GM23338 (cell line): ENCODE measurements at regions not wholly inside any gene's neighbourhood (a gene's known extent, or its start where the extent isn't known, plus 50 kb on each side); places are given as distances from the start of the nearest gene placed in this dataset.

ENCODE experiments used
- ATAC-seq: fragments of 200-7000 bp; cut with Tn5 transposase; 3 replicates; pipeline ENCODE4 v1.9.1; 2020
- DNase-seq: peaks from one replicate; pipeline ENCODE4 v3.0.0-alpha.2; 2015; ENCODE audit warnings: low spot score
- H2AFZ ChIP-seq: fragments of 200-600 bp; sonication (generic); 2 replicates; pipeline ENCODE4 v1.8.0; 2016; ENCODE audit warnings: antibody characterized with exemption, mild to moderate bottlenecking, moderate library complexity
- H3F3A ChIP-seq: fragments of 200-600 bp; sonication (generic); replicated peaks from 2 replicates; pipeline ENCODE4 v1.8.0; 2017; ENCODE audit warnings: antibody characterized with exemption, mixed run types, low read depth
- H3K27ac ChIP-seq: fragments of 200-600 bp; sonication (generic); 2 replicates; pipeline ENCODE4 v1.6.1; 2016; ENCODE audit warnings: low read depth
- H3K27me3 ChIP-seq: fragments of 200-600 bp; sonication (generic); 2 replicates; pipeline ENCODE4 v1.8.0; 2016; ENCODE audit warnings: mild to moderate bottlenecking, mixed run types, moderate library complexity; ENCODE audit not compliant: insufficient read depth
- H3K36me3 ChIP-seq: fragments of 200-600 bp; sonication (generic); 2 replicates; pipeline ENCODE4 v1.8.0; 2016; ENCODE audit warnings: mild to moderate bottlenecking; ENCODE audit not compliant: insufficient read depth
- H3K4me1 ChIP-seq: fragments of 200-600 bp; sonication (generic); 2 replicates; pipeline ENCODE4 v1.8.0; 2016; ENCODE audit warnings: mild to moderate bottlenecking, moderate library complexity; ENCODE audit not compliant: insufficient read depth
- H3K4me2 ChIP-seq: fragments of 200-600 bp; sonication (generic); 2 replicates; pipeline ENCODE4 v1.7.1; 2017; ENCODE audit warnings: mixed run types
- H3K4me3 ChIP-seq: fragments of 200-600 bp; sonication (generic); 2 replicates; pipeline ENCODE4 v1.6.1; 2016; ENCODE audit warnings: mixed run types
- H3K79me2 ChIP-seq: fragments of 200-600 bp; sonication (generic); replicated peaks from 2 replicates; pipeline ENCODE4 v1.8.0; 2017; ENCODE audit warnings: mild to moderate bottlenecking; ENCODE audit not compliant: insufficient read depth
- H3K9me2 ChIP-seq: fragments of 200-600 bp; sonication (generic); 2 replicates; pipeline ENCODE4 v1.8.0; 2017; ENCODE audit not compliant: insufficient read depth
- H4K20me1 ChIP-seq: fragments of 200-600 bp; sonication (generic); replicated peaks from 2 replicates; pipeline ENCODE4 v1.8.0; 2017; ENCODE audit warnings: mild to moderate bottlenecking; ENCODE audit not compliant: insufficient read depth
- H3K27ac Mint-ChIP-seq: 2 replicates; pipeline ENCODE4 v1.8.0; 2020; ENCODE audit warnings: inconsistent platforms, mild to moderate bottlenecking, moderate library complexity, mixed read lengths
- H3K27me3 Mint-ChIP-seq: 3 replicates; pipeline ENCODE4 v1.8.0; 2022; ENCODE audit warnings: low read depth, mild to moderate bottlenecking, moderate library complexity, mixed read lengths, inconsistent platforms; ENCODE audit not compliant: insufficient read depth, poor library complexity
- H3K36me3 Mint-ChIP-seq: 3 replicates; pipeline ENCODE4 v1.8.0; 2021; ENCODE audit warnings: low read depth, mild to moderate bottlenecking, inconsistent platforms, moderate library complexity, mixed read lengths
- H3K4me1 Mint-ChIP-seq: 3 replicates; pipeline ENCODE4 v1.8.0; 2020; ENCODE audit warnings: mild to moderate bottlenecking, inconsistent platforms, mixed read lengths
- H3K4me3 Mint-ChIP-seq: 3 replicates; pipeline ENCODE4 v1.8.0; 2021; ENCODE audit warnings: moderate library complexity, mild to moderate bottlenecking, inconsistent platforms, mixed read lengths
- H3K9me3 Mint-ChIP-seq: 3 replicates; pipeline ENCODE4 v1.8.0; 2020; ENCODE audit warnings: moderate library complexity, mild to moderate bottlenecking, inconsistent platforms, mixed read lengths
- CREB1 ChIP-seq: fragments of 250-450 bp; sonication (Bioruptor Pico); IDR thresholded peaks from 2 replicates; pipeline ENCODE4 v1.5.0; 2020; ENCODE audit warnings: low read depth, mild to moderate bottlenecking, moderate library complexity
- CTCF ChIP-seq, 2 experiments: fragments of 200-600 bp in 1 of 2; sonication (generic) in 1 of 2; conservative IDR thresholded peaks; 2 replicates each; pipeline versions ENCODE4 v1.5.1 to v1.6.1; 2016 to 2017; ENCODE audit warnings: antibody characterized with exemption in 2 of 2, low read depth in 2 of 2, mild to moderate bottlenecking in 2 of 2, moderate library complexity in 1 of 2
- ETS1 ChIP-seq: IDR thresholded peaks from 2 replicates; pipeline ENCODE4 v1.6.1; 2016; ENCODE audit warnings: antibody characterized with exemption
- EZH2phosphoT487 ChIP-seq: fragments of 200-600 bp; sonication (generic); IDR thresholded peaks from one replicate; pipeline ENCODE4 v1.8.1; 2018; ENCODE audit warnings: antibody characterized with exemption; ENCODE audit not compliant: unreplicated experiment
- JUNB ChIP-seq: IDR thresholded peaks from one replicate; pipeline ENCODE4 v1.6.1; 2016; ENCODE audit warnings: antibody characterized with exemption; ENCODE audit not compliant: unreplicated experiment
- POLR2AphosphoS5 ChIP-seq: IDR thresholded peaks from 2 replicates; pipeline ENCODE4 v1.6.1; 2016; ENCODE audit warnings: antibody characterized with exemption, low read depth
- REST ChIP-seq: IDR thresholded peaks from one replicate; pipeline ENCODE4 v1.6.1; 2018; ENCODE audit warnings: antibody characterized with exemption; ENCODE audit not compliant: unreplicated experiment
- STAT1 ChIP-seq: IDR thresholded peaks from one replicate; pipeline ENCODE4 v1.6.1; 2016; ENCODE audit warnings: antibody characterized with exemption; ENCODE audit not compliant: unreplicated experiment
- ZNF114 ChIP-seq: fragments of 250-450 bp; sonication (Bioruptor Pico); IDR thresholded peaks from 2 replicates; pipeline ENCODE4 v1.5.0; 2020; ENCODE audit warnings: mild to moderate bottlenecking, moderate library complexity
- ZNF331 ChIP-seq: fragments of 250-450 bp; sonication (Bioruptor Pico); IDR thresholded peaks from 2 replicates; pipeline ENCODE4 v1.5.0; 2020; ENCODE audit warnings: low read depth, mild to moderate bottlenecking, moderate library complexity
- ZNF462 ChIP-seq: fragments of 250-450 bp; sonication (Bioruptor Pico); IDR thresholded peaks from 2 replicates; pipeline ENCODE4 v1.5.0; 2020; ENCODE audit warnings: mild to moderate bottlenecking, moderate library complexity

- TF ChIP-seq CTCF (conservative IDR thresholded peaks at IDR 0.05; ENCODE audit: low read depth in 2 of 2) (no peak), ZNF114 (CRISPR knock-in tag) (no peak), POLR2AphosphoS5 (no peak), ETS1 (no peak), CREB1 (no peak), STAT1 (no peak)
Measured at GRCh38 chr6:90922325-90922724, 335.5 kb upstream of the MAP3K7 start (continued).

- no peak for DNase-seq
- ATAC-seq, result no peak
- Mint-ChIP-seq H3K36me3 (peaks cover 23% of the 10 kb centered on the region), H3K27ac (no peak overlapping the region), H3K9me3 (peaks cover 27% of the 10 kb centered on the region), H3K4me3 (no peak overlapping the region), H3K27me3 (no peaks in the 10 kb centered on the region), H3K4me1 (peaks cover 4% of the 10 kb centered on the region; the same call in 2 of the 3 replicates)
- no peaks in the 10 kb centered on the region for H3K27me3 ChIP-seq
- 0 out of 2 replicates have a peak, but pooled peaks cover 4% of the 10 kb centered on the region for H3K9me2 ChIP-seq
- H3K79me2 ChIP-seq, result no peaks in the 10 kb centered on the region
- H2AFZ ChIP-seq, result no peak overlapping the region
- H3K36me3 ChIP-seq, result peaks cover 13% of the 10 kb centered on the region; the same call in 1 of the 2 replicates
- no peak overlapping the region for H3K4me2 ChIP-seq
- H3K4me1 ChIP-seq, result no peaks in the 10 kb centered on the region
- no peaks in the 10 kb centered on the region for H3F3A ChIP-seq
- no peak overlapping the region for H3K27ac ChIP-seq
- H4K20me1 ChIP-seq, result no peaks in the 10 kb centered on the region
- H3K4me3 ChIP-seq, result no peak overlapping the region
- TF ChIP-seq CTCF (conservative IDR thresholded peaks at IDR 0.05; ENCODE audit: low read depth in 2 of 2), result no peak
- TF ChIP-seq STAT1, result no peak
- TF ChIP-seq ZNF462 (CRISPR knock-in tag), result no peak
- no peak for TF ChIP-seq ZNF331 (CRISPR knock-in tag)
- TF ChIP-seq CREB1, result no peak
- no peak for TF ChIP-seq REST
- TF ChIP-seq EZH2phosphoT487, result no peak
- no peak for TF ChIP-seq JUNB
Measured at GRCh38 chr6:90918361-90918760, 331.5 kb upstream of the MAP3K7 start.
